IMR-90 (cell line): ENCODE measurements at regions not wholly inside any gene's neighbourhood (a gene's known extent, or its start where the extent isn't known, plus 50 kb on each side); places are given as distances from the start of the nearest gene placed in this dataset.
"Not testable (repeated sequence)": the region's sequence is repeated elsewhere in the genome, so short reads cannot be mapped to it uniquely, and the experiment has no call there.

ENCODE experiments used
- BHLHE40 ChIP-seq: fragments of 150-350 bp; IDR thresholded peaks from 2 replicates; pipeline ENCODE4 v1.6.1; 2016; ENCODE audit warnings: mild to moderate bottlenecking, low read depth, low read length
- MAFK ChIP-seq: IDR thresholded peaks from 2 replicates; pipeline ENCODE4 v1.6.1; 2012; ENCODE audit warnings: low read depth, low read length, improper control_type of control experiment
- MAZ ChIP-seq: IDR thresholded peaks from 2 replicates; pipeline ENCODE4 v1.6.1; 2012; ENCODE audit warnings: low read depth, mild to moderate bottlenecking, low read length, improper control_type of control experiment, moderate library complexity, borderline replicate concordance
- POLR2A ChIP-seq: IDR thresholded peaks from 2 replicates; pipeline ENCODE4 v1.6.1; 2012; ENCODE audit warnings: mild to moderate bottlenecking, low read depth, low read length
- RAD21 ChIP-seq: IDR thresholded peaks from 2 replicates; pipeline ENCODE4 v1.6.1; 2012; ENCODE audit warnings: low read length, improper control_type of control experiment
- RCOR1 ChIP-seq: IDR thresholded peaks from 2 replicates; pipeline ENCODE4 v1.6.1; 2012; ENCODE audit warnings: mild to moderate bottlenecking, low read length, improper control_type of control experiment; ENCODE audit not compliant: insufficient replicate concordance
- RFX5 ChIP-seq: IDR thresholded peaks from 2 replicates; pipeline ENCODE4 v1.8.0; 2012; ENCODE audit warnings: low read depth, mild to moderate bottlenecking, low read length, moderate library complexity
- SMC3 ChIP-seq: fragments of 150-350 bp; IDR thresholded peaks from 2 replicates; pipeline ENCODE4 v1.6.1; 2016; ENCODE audit warnings: low read depth, mild to moderate bottlenecking, antibody characterized with exemption, low read length, moderate library complexity
- USF2 ChIP-seq: fragments of 150-350 bp; IDR thresholded peaks from 2 replicates; pipeline ENCODE4 v1.6.1; 2017; ENCODE audit warnings: mild to moderate bottlenecking, antibody characterized with exemption, low read length, low read depth
- TF ChIP-seq, protein P1 (sequence below): conservative IDR thresholded peaks from 2 replicates; pipeline ENCODE4 v1.5.1; 2012; ENCODE audit warnings: mild to moderate bottlenecking, low read depth, low read length, improper control_type of control experiment
- TF ChIP-seq, protein P2 (sequence below): fragments of 150-350 bp; IDR thresholded peaks from 2 replicates; pipeline ENCODE4 v1.6.1; 2016; ENCODE audit warnings: low read depth, mild to moderate bottlenecking, low read length, moderate library complexity, borderline replicate concordance

DNA sequence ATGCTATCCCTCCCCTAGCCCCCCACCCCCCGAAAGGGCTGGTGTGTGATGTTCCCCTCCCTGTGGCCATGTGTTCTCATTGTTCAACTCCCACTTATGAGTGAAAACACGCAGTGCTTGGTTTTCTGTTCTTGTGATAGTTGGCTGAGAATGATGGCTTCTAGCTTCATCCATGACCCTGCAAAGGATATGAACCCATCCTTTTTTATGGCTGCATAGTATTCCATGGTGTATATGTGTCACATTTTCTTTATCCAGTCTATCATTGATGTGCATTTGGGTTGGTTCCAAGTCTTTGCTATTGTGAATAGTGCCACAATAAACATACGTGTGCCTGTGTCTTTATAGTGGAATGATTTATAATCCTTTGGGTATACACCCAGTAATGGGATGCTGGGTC is 565.1 kb upstream of the ADAMTS9 start:
- TF ChIP-seq, protein P1, sequence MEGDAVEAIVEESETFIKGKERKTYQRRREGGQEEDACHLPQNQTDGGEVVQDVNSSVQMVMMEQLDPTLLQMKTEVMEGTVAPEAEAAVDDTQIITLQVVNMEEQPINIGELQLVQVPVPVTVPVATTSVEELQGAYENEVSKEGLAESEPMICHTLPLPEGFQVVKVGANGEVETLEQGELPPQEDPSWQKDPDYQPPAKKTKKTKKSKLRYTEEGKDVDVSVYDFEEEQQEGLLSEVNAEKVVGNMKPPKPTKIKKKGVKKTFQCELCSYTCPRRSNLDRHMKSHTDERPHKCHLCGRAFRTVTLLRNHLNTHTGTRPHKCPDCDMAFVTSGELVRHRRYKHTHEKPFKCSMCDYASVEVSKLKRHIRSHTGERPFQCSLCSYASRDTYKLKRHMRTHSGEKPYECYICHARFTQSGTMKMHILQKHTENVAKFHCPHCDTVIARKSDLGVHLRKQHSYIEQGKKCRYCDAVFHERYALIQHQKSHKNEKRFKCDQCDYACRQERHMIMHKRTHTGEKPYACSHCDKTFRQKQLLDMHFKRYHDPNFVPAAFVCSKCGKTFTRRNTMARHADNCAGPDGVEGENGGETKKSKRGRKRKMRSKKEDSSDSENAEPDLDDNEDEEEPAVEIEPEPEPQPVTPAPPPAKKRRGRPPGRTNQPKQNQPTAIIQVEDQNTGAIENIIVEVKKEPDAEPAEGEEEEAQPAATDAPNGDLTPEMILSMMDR, result not testable (repeated sequence)
- TF ChIP-seq POLR2A, RAD21, MAFK, RFX5, USF2, SMC3, BHLHE40, RCOR1, MAZ: not testable (repeated sequence)
- TF ChIP-seq, protein P2, sequence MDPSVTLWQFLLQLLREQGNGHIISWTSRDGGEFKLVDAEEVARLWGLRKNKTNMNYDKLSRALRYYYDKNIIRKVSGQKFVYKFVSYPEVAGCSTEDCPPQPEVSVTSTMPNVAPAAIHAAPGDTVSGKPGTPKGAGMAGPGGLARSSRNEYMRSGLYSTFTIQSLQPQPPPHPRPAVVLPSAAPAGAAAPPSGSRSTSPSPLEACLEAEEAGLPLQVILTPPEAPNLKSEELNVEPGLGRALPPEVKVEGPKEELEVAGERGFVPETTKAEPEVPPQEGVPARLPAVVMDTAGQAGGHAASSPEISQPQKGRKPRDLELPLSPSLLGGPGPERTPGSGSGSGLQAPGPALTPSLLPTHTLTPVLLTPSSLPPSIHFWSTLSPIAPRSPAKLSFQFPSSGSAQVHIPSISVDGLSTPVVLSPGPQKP, result not testable (repeated sequence)
